Skeletal muscle satellite cell (primary cell): ENCODE measurements at regions not wholly inside any gene's neighbourhood (a gene's known extent, or its start where the extent isn't known, plus 50 kb on each side); places are given as distances from the start of the nearest gene placed in this dataset.

Experiments
- H3K27me3 ChIP-seq: 2 replicates; pipeline ENCODE4 v1.7.0; 2013; ENCODE audit warnings: low read length; ENCODE audit not compliant: control insufficient read depth, insufficient read depth
- H3K36me3 ChIP-seq: 2 replicates; pipeline ENCODE4 v1.7.0; 2013; ENCODE audit warnings: mild to moderate bottlenecking, control low read depth, low read length; ENCODE audit not compliant: insufficient read depth
- H3K4me1 ChIP-seq: 2 replicates; pipeline ENCODE4 v1.7.0; 2013; ENCODE audit warnings: low read length; ENCODE audit not compliant: control insufficient read depth, insufficient read depth
- H3K4me2 ChIP-seq: 2 replicates; pipeline ENCODE4 v1.7.0; 2013; ENCODE audit warnings: mild to moderate bottlenecking, low read length
- H3K4me3 ChIP-seq: 2 replicates; pipeline ENCODE4 v1.7.0; 2013; ENCODE audit warnings: low read length
- H3K9ac ChIP-seq: 2 replicates; pipeline ENCODE4 v1.7.0; 2013; ENCODE audit warnings: mild to moderate bottlenecking, low read depth, low read length, moderate library complexity
- H3K9me3 ChIP-seq: replicated peaks from 2 replicates; pipeline ENCODE4 v1.7.0; 2013; ENCODE audit warnings: mild to moderate bottlenecking, control low read depth, low read length

GRCh38 chr10:54947605-54948004 lies 146.6 kb upstream of the PCDH15 start:
- H3K36me3 ChIP-seq, result no peaks in the 10 kb centered on the region
- H3K4me2 ChIP-seq, result no peak overlapping the region
- H3K4me1 ChIP-seq, result no peaks in the 10 kb centered on the region
- no peak overlapping the region for H3K9ac ChIP-seq
- no peaks in the 10 kb centered on the region for H3K9me3 ChIP-seq
- H3K4me3 ChIP-seq, result no peak overlapping the region
- H3K27me3 ChIP-seq, result no peaks in the 10 kb centered on the region

DNA sequence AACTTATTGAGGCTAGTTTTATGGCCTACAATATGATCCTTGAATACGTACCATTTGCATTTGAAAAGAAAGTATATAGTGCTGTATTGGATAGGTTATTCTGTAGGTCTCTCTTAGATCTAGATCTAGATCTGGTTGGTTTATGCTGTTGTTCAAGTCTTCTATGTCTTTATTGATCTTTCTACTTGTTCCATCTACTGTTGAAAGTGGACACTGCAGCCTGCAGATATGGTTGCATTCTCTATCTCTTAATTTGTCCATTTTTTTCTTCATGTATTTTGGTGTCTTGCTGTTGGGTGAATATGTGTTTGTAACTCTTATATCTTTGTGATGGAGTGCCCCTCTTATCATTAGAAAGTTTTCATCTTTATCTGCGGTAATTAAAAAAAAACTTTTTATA lies 139.4 kb upstream of the PCDH15 start:
- H3K4me2 ChIP-seq, result no peak overlapping the region
- peaks cover 5% of the 10 kb centered on the region for H3K9me3 ChIP-seq
- H3K4me1 ChIP-seq, result no peaks in the 10 kb centered on the region
- H3K36me3 ChIP-seq, result no peaks in the 10 kb centered on the region
- H3K9ac ChIP-seq, result no peak overlapping the region
- H3K4me3 ChIP-seq, result no peak overlapping the region
- no peaks in the 10 kb centered on the region for H3K27me3 ChIP-seq

GRCh38 chr10:54914049-54914448 lies 113.0 kb upstream of the PCDH15 start:
- Histone ChIP-seq H3K9me3 (peaks cover 9% of the 10 kb centered on the region), H3K9ac (no peak overlapping the region), H3K4me1 (no peaks in the 10 kb centered on the region), H3K4me2 (no peak overlapping the region), H3K36me3 (no peaks in the 10 kb centered on the region), H3K27me3 (no peaks in the 10 kb centered on the region), H3K4me3 (no peak overlapping the region)

GRCh38 chr10:54909165-54909564 lies 108.1 kb upstream of the PCDH15 start:
- Histone ChIP-seq H3K4me2 (no peak overlapping the region), H3K36me3 (no peaks in the 10 kb centered on the region), H3K4me3 (no peak overlapping the region), H3K4me1 (no peaks in the 10 kb centered on the region), H3K27me3 (no peaks in the 10 kb centered on the region), H3K9ac (no peak overlapping the region), H3K9me3 (peaks cover 19% of the 10 kb centered on the region)

DNA sequence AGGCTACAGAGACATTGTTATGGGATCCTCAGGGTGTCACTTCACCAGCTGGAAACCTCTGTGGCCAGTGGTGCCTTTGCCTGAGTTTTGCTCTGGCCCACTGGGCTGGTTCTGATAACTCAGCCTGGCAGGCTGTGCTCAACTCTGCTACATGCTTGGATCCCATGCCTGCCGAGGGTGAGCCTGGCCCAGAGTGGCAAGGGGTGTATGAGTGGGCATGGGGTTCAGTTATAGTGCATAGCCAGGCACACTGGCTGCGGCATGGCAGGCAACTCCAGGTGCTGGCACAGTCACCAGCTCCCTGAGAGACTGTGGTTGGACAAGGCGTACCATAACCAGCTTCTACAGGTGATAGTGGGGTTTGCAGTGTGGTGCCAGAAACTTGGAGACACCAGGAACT lies 107.0 kb upstream of the PCDH15 start:
- Histone ChIP-seq H3K4me1 (no peaks in the 10 kb centered on the region), H3K27me3 (no peaks in the 10 kb centered on the region), H3K4me3 (no peak overlapping the region), H3K9ac (no peak overlapping the region), H3K36me3 (no peaks in the 10 kb centered on the region), H3K9me3 (peaks cover 19% of the 10 kb centered on the region), H3K4me2 (no peak overlapping the region)

- Histone ChIP-seq H3K36me3 (no peaks in the 10 kb centered on the region), H3K4me3 (no peak overlapping the region), H3K4me1 (no peaks in the 10 kb centered on the region), H3K9me3 (peaks cover 19% of the 10 kb centered on the region), H3K9ac (no peak overlapping the region), H3K27me3 (no peaks in the 10 kb centered on the region), H3K4me2 (no peak overlapping the region)
Measured at GRCh38 chr10:54906940-54907339, 105.9 kb upstream of the PCDH15 start.

DNA sequence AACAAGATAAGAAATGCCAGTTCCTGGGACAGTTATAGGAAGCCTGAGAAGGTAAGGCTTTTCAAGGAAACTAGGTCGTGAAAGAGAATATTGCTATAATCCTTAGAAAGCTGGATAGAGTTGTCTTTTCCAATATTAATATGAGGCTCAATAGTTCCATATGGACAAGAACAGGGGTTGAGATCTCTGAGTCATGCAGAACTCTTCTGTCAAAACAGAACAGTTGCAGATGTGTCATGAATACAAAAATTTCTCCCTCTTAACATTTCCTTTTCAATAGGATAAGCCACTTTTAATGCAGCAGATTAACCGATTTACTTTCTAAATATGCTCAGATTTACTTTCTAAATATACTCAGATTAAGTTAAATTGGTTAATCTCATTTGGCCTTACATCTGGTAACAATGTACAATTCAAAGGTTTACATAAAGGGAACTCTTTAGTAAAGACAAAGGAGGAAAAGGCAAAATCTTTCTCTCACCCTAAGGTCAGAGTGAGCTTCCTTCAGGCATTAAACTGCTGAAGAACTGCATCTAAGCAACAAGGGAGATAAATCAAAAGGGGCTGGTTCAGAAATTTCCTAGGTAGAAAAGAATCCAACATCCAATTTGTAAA lies 104.7 kb upstream of the PCDH15 start:
- no peak overlapping the region for H3K4me3 ChIP-seq

GRCh38 chr10:54904833-54905232 lies 103.8 kb upstream of the PCDH15 start:
- Histone ChIP-seq H3K4me3 (no peak overlapping the region), H3K4me1 (no peaks in the 10 kb centered on the region), H3K36me3 (no peaks in the 10 kb centered on the region), H3K27me3 (no peaks in the 10 kb centered on the region), H3K9ac (no peak overlapping the region), H3K4me2 (no peak overlapping the region), H3K9me3 (peaks cover 18% of the 10 kb centered on the region)

More for the DNA sequence above, 104.7 kb upstream of the PCDH15 start:
- H3K4me1 ChIP-seq, result no peaks in the 10 kb centered on the region
- no peaks in the 10 kb centered on the region for H3K27me3 ChIP-seq
- H3K36me3 ChIP-seq, result no peaks in the 10 kb centered on the region
- H3K4me2 ChIP-seq, result no peak overlapping the region
- no peak overlapping the region for H3K9ac ChIP-seq
- peaks cover 19% of the 10 kb centered on the region for H3K9me3 ChIP-seq

DNA sequence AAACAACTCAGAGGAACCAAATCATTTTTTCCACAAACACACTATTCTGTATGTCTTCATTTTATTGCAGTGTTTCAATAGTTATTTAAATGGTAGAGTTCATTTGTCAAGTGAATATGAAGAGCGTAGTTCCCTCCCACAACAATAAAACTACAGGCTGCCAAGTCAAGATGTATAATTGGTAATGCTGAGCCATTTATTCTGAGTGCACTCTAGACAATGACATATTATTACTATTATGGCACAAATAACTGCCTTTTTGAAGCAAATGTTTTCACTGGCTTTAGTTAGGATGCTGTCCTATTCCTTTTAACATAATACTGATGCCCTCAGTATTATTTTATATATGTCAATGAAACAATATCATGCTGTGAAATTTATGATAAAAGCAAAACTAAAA lies 102.7 kb upstream of the PCDH15 start:
- Histone ChIP-seq H3K9me3 (peaks cover 8% of the 10 kb centered on the region), H3K27me3 (no peaks in the 10 kb centered on the region), H3K4me2 (no peak overlapping the region), H3K4me3 (no peak overlapping the region), H3K4me1 (no peaks in the 10 kb centered on the region), H3K9ac (no peak overlapping the region), H3K36me3 (no peaks in the 10 kb centered on the region)

GRCh38 chr10:54900584-54900983 lies 99.6 kb upstream of the PCDH15 start:
- H3K27me3 ChIP-seq, result no peaks in the 10 kb centered on the region
- no peak overlapping the region for H3K4me3 ChIP-seq
- H3K4me2 ChIP-seq, result no peak overlapping the region
- H3K36me3 ChIP-seq, result no peaks in the 10 kb centered on the region
- H3K9me3 ChIP-seq, result no peaks in the 10 kb centered on the region
- H3K4me1 ChIP-seq, result no peaks in the 10 kb centered on the region
- no peak overlapping the region for H3K9ac ChIP-seq

DNA sequence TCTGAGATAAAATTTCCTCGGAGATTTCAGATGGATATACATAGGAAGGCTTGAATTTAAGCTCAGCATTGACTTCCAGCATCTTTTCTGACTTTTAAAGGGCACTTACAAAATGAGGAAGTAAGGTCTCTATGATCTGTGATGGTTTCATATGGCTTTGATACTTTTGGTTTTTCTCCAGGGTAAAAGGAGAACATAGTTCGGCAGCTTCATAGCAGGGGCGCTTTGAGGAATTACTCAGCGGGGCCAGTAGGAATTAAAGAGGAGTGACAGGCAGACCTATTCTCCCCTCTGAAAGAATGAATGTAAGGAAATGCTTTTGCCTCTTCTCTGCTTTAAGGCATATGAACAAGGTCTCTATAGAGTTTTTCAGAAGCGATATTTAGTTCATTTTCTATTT lies 80.0 kb upstream of the PCDH15 start:
- Histone ChIP-seq H3K36me3 (no peaks in the 10 kb centered on the region), H3K4me3 (no peak overlapping the region), H3K27me3 (no peaks in the 10 kb centered on the region), H3K9ac (no peak overlapping the region), H3K4me1 (no peaks in the 10 kb centered on the region), H3K9me3 (no peaks in the 10 kb centered on the region), H3K4me2 (no peak overlapping the region)

GRCh38 chr10:54869022-54869421 lies 68.0 kb upstream of the PCDH15 start:
- no peaks in the 10 kb centered on the region for H3K4me1 ChIP-seq
- no peak overlapping the region for H3K4me2 ChIP-seq
- H3K9me3 ChIP-seq, result peaks cover 4% of the 10 kb centered on the region
- no peaks in the 10 kb centered on the region for H3K36me3 ChIP-seq
- no peak overlapping the region for H3K4me3 ChIP-seq
- H3K27me3 ChIP-seq, result no peaks in the 10 kb centered on the region
- no peak overlapping the region for H3K9ac ChIP-seq
